Hematopoietic multipotent progenitor cell treated with erythropoietin and hydrocortisone succinate and interleukin-3 and kit ligand, for 8 days (in vitro differentiated cells): ENCODE measurements at regions not wholly inside any gene's neighbourhood (a gene's known extent, or its start where the extent isn't known, plus 50 kb on each side); places are given as distances from the start of the nearest gene placed in this dataset.

Source experiments
- DNase-seq: peaks from one replicate; pipeline ENCODE4 v3.0.0-alpha.2; 2015

DNA sequence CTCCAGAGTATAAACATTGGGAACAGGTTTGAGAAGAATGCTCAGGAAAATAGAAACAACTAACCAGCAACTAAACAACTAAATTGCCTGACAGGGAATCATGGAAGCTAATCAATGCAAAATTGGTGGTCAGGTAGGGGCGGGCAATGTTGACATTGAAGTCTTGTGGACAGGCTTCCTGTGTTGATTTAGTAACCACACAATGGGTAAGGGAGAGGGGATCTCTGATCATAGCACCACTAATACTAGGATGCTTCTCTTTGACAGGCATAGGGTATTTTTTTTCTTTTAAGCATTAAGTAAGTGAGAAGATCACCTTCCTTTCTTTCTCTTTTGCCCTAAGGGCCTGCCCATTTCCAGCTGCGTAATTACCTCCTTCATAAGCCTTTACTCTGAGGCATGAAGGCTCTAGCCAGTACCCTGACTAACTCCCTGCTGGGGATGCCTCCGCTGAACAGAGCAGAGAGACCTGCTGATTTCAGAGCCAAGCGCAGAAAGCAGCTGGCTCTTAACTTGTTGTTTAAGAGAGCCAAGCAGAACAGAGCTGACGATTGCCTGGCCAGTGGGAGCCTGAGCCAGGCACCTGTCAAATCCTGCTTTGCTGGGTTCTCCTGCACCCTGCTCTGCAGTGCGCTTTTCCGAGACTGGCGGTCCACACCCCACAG, 118.7 kb downstream of the BMP2 start:
- DNase-seq = no peak

DNA sequence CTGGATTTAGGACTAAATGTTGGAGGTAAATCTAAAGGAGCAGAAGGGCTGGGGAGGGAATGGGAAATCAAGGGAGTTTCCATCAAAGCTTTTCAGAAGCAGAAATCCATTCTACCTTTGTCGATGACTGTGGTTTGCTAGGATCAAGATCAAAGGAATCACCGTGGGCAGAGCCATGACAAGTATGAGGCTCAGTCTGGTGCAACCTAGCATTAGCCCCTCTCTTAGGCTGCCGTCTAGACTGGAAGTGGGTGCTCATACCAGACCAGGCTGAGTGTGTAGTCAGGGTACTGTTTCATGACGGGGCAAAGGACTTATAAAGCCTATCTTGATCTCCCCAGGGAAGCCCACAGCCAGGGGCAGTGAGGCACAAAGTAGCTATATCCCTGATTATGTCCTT, 120.5 kb downstream of the BMP2 start:
- no peak for DNase-seq

DNA sequence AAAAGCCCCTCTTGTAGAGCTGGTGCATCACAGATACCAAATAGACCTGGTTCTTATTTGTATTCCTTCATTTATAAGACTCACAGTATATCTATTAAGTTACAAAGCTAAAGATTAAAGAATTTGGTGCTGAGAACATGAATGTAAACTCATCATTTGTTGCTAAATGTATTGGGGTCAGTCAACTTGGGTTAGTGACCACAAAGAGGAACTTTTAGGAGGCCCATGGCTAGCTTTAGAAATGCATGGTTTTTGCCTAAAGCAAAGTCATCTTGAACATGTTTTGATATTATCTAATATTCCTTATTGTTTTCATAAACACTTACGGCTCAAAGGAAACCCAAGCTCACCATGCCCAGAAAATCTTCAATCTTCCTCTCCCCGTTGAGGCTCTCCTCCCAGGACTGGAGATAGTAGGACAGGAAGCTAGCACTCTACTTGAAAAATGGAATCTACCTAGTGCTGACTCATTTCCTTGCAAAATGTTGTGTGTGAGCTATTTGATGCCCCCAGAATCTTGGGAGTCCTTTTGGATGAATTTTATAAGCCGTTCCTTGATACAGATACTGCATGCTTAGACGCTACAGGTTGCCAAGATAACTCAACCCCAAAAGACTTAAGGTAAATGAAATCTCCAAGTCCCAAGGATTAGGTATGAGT, 121.4 kb downstream of the BMP2 start:
- DNase-seq = no peak

DNA sequence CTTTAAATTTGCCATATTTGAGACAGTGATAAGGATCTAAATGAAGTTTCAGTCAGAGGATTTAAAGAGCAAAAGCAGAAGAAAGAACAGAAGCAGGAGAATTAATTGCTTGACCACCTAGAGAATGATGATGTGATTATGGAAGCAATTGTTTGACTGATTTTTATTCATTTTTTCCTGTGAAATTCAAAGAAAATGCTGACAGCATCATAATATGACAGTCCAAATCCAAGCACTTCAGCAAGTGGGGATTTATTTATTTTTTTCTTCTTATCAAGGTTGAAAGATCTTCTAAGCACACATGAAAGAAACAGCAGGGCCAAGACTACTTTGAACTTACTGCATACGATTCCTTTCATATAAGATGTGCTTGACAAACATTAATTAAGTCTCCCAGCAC, 125.2 kb downstream of the BMP2 start:
- DNase-seq = no peak

DNA sequence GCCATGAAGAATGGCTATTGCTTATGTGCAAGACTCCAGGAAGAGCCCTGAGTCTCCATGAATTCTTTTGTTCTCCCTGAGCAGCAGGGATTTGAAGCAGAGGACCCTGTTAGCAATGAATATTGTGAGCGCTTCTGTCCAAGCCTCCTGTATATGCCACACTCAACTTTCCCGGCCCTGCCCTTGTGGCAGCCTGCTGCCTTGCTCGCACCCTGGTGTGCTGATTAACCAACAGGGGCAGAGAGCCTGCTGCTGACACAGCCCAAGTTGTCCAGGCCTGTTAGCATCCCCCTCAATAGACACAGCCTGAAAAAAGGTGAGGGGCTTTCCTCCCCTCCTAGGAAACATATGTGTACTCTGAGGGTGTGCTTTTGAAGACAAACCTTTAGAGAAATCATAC, 131.4 kb downstream of the BMP2 start:
- no peak for DNase-seq

DNA sequence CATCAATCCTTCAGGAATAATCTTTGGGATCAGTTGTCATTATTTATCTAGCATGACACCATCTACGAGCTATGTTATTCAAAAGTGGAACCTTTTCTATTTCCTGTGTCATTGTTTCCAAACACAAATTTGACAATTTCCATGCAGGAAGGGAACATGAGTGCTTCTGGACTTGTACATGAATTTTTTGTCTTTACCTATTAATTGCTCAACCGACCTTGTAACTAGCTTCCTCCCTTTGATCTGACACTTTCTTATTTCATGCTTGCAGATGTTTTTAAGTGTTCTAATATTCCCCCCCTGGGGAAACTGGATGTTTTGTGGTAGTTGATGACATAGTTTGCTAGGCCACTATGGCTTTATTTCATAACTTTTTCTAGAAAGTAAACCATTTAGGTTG, 139.4 kb downstream of the BMP2 start:
- DNase-seq = no peak

DNA sequence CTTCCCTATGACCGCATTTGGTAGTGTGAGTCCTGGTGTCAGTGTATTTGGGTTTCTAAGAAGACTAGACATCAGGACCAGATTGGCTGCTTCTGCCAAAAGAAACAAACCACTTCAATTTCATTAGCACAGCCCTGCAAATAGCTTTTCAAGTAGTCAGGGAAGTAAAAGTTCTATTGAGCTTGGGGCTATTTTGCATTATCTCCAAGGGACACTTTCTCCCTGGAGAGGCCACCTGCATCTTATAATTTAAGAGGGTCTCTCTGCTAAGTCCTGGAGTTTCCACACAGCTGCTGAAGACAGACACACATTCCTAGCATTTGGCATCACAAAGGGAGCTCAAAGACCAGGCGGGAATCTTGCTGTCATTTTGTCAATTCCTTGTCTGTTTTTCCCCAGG, 141.2 kb downstream of the BMP2 start:
- DNase-seq = no peak

DNA sequence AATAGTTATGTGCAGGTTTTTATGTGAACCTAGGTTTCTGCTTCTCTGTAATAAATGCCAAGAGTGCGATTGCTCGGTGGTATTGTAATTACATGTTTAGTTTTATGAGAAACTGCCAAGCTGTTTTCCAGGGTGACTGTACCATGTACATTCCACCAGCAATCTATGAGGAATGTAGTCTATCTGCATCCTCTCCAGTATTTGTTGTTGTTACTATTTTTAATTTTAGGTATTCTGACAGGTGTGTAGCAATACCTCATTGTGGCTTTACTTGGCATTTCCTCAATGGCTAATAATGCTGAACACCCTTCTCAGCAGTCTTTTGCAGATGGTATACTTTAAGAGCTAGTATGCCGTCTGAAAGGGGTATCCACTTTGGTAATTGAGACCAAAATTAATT, 142.1 kb downstream of the BMP2 start:
- DNase-seq = no peak

DNA sequence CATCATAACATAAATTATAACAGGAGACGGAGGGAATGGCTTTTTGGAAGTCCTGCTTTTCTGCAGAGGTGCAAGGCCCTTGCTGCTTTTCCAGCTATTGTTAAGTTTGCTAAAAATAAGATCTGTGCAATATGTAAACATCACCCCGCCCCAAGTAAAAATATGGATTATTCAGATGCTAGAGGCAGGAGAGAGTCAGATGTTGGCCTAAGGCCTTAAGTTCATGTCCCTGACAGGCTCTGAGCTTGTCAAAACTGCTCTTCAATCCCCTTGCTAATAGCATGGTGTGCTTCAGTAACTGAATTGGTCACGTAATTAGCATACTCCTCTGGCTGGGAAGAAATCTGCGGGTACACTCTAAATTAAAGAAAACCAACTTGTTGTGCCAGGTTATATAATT, 147.5 kb downstream of the BMP2 start:
- no peak for DNase-seq

DNA sequence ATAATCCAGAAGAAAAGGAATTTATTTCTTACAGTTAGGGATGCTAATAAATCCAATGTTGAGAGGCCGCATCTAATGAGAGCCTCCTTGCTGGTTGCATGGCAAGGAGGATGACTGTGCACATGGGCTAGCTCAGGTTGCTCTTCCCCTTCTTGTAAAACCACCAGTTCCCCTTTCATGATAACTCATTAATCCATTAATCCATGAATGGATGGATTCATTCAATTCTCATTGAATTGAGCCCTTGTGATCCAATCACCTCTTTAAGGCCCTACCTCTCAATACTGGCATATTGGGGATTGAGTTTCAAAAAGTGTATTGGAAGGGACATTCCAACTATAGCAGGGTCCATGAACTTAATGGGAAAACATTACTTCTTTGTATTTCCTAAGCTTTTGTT, 149.5 kb downstream of the BMP2 start:
- DNase-seq = no peak

DNA sequence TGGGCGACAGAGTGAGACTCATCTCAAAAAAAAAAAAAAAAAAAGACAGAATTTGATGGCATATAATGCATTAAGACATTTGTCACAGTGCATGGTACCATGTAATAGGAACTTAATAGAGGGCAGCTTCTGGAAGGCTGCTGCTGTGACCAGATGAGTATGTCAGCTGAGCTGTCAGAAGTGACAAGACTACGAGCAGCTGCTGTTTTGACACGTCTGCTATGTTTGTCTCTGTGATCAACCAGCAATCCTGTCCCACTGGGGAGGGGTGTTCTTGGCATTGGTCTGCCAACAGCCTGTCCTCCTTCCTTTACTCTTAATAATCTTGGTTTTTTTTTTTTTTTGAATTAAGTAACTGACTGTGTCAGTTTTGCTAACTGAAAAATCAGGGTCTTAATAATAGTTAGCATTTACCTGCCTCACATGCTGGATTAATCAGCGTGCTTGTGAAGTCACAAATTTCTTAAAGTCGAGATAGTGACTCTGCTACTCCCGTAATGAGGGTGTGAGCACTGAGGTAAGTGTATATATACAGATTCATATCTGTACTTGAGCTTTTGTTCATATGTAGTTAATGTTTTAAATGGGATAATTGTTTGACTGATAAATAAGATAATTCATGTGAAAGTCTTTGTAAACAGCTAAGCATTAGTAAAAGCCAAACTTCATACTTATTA, 152.4 kb downstream of the BMP2 start:
- DNase-seq = no peak

DNA sequence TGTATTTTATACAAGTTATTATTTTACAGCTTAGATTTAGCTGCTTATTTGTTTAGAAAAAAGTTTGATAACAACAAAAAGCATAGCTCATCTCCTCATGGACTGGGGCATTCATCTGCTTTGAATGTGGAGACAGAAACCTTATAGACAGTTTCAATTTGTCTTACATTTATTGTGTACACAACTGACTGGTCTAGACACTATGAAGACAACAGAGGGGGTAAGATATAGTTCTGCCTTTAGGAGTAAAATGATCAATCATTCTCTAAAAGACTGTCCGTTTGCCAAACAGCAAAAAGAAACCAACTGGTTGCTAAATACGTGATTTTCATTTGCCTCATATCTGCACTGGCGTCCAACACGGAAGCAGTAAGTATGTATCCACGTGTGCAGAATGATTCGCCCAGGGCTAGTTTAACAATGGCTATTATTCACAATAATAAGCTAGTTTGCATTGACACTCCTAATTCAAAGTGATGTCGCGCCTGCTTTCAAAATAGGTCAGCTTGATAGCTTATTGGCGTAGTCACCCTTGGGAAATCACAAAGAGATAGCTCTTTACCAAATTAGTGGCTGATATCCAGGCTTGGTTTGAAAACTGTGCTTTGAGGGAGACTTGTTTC, 153.6 kb downstream of the BMP2 start:
- no peak for DNase-seq

DNA sequence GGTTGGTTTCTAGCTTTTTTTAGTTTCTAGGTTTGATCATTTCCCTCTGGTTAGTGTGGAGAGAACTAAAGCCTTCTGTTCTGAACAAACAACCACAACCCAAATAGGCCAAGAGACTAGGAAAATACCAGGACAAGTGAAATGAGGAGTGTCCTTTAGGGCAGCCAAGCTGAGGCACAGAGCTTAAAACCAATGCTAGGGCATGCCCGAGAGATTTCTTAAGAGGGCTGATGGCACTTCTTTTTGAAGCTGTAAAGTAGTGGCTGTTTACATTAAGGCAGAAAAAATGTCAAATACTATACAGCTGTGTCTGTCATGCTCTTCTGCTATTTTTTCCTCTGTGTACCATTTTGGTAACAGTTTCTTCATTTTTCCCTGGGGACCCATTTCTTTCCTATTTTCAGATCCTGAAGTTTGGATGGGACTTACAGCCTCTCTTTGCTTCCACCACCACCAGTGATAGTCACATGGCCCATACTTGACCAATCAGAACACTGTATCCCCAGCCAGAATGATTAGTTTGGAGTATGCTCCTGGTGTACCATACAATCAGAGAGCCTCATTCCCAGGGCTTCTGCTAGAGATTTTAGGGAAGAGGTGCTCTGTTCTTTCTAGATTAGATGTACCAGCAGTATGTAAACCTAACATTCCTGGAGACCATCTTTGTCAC, 154.4 kb downstream of the BMP2 start:
- DNase-seq = no peak

DNA sequence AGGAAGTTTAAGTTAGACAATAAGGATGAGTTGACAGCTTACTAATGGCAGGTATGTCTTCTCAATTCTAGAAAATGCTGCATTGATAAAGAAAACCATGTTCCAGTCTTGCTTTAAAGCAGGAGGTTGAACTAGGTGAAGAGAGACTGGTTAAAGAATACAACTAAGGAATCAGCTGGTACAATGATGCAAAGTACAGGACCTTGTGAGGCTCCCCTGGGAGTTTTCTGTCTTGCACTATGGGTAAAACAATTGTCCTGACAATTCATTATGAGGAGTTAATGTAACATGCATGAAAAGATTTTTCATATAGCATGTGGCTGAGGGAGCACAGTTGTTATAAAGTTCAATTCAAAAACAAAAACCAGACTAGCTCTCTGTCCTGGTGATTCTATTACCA, 157.2 kb downstream of the BMP2 start:
- no peak for DNase-seq

DNA sequence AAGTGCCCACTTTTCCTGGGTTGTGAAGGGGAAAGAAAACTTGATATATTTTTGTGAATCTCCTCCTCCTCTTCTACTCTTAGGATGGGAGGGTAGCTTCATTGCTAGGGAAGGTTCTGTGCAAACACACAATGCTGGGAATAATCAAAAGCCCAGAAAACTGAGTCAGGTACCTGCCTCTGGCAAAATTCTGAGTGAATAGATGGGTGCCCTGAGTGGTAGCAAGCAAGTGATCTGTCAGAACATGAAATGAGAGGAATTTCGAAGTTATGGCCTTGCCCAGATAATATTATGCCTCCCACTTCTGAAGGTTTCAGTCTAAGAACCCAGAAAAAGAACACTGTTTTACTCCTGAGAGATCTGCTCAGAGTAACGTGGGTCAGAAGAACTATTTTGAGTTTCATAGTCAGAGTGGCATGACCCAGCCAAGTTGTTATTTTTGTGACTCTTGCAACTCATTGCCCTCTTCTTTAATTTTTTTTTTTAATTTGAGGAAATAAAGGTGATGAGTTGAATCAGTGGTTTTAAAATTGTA, 158.3 kb downstream of the BMP2 start:
- no peak for DNase-seq

DNA sequence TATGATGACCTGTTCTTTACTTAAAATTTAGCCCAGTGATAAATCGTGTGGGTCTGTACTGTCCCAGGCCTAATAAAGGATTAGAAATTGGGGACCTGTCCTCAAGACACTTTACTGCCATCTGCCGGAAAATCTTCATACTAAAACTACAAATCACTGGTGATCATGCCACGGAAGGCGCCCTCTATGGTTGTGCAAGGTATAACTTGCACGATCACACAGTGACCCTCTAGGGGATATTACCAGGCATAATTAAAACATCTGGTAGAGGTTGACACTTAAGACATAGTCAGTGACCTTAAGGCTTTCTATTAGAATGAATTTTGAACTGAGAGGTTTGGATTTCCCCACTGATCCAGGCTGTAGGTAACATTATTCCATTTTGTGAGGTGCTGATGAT, 172.6 kb downstream of the BMP2 start:
- peak; percentile 10 for DNase-seq

DNA sequence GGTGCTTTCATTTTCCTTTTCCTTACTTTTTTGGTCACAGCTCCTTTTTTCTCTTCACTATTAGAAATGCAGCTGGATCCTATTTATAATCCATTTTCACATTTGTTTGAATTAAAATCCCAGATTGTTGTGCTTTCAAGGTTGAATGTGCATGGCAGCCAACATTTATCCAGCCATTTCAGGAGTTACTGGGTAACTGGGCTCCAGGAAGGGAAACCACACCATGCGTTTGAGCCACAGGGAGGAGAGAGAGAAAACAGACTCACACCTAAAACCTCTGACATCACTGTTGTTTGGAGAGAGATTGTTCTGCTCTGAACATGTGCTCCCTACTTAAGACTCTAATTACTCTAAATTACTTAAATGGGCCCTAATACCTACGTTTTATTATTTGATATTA, 173.4 kb downstream of the BMP2 start:
- DNase-seq = no peak

DNA sequence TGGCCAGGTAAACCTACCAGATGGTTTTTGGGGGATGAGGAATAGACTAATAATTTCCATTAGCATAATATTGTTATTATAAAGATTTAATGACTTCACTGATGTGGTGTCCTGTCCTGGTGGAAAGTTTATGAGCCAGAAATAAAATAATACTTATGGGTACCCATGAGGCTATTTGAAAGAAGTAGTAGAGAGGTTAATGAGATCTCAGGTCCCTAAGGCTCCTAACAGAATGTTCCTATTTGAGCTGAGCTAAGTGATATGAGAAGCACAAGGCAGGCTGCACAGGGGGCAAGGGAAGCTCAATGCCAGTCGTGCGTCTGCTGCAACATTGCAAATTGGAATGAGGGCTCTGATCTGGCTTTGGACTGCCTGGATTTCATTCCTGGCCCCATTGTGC, 174.1 kb downstream of the BMP2 start:
- no peak for DNase-seq

DNA sequence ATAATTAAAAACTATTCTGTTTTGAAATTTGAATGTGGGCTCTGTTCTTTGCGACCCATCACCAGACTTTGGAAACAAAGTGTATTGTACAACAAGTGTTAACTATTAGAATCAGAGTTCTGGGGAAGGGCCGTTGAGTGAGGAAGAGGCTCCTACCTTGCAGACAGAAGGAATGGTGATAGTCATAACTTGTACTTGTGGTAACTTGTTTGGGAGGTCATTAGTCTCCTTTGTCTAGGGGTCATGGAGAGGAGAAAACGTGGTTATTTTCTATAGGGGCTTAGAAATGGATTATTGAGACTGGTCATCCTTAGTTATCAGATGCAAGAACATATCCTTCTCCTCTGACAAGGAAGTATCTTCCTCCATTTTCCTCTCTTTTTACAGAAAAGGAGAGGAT, 174.8 kb downstream of the BMP2 start:
- DNase-seq = no peak

DNA sequence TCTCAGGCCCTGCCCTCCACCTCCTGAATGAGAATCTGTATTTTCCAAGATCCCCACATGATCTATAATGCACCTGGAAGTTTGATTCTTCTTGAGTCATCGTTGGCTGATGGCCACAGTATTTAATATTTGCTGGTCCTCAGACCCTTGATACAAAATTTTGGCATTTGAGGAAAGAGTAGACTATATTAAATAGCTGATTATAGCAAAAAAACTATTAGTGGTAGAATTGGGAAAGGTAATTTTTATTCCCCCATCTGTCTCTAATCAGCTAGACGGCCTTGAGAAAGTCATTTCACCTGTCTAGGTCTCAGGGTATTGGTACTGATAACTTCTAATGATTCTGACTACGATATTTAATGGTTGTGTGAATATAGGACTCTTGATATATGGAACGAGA, 176.8 kb downstream of the BMP2 start:
- no peak for DNase-seq

DNA sequence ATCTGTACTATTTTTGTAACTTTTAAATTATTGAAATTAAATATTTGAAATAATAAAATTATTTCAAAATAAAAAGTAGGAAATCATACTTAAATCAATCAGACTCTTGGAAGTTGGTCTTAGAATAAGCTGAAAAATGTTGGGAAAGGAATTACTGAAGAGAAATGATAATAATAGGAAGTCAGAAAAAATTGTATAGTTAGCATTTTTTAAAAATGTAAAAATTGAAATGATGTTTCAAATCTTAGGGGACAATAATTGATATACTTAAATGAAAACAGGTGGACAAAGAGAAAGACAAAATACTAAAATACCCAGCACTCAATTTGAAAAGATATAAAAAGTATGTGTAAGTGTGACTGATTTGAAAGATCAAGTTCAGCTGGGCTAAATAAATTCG, 186.1 kb downstream of the BMP2 start:
- DNase-seq = no peak

DNA sequence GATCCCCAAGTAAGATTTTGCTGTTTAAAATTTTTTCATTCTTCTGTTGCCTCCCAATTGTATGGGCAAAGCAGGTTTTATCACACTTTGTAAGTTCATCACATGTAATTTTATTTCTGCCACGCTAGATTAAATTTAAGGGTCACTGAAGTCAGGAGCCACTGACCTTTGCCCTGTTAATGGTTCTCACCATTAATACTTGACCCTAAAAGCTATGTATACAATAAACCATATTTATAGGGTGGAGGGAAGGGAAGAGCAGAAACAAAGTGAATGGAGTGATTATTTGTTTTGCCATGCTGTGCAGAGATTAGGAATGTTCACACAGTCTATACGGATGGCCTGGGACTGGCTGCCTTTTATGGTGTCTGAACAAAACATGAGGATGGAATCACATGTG, 186.7 kb downstream of the BMP2 start:
- DNase-seq = no peak

DNA sequence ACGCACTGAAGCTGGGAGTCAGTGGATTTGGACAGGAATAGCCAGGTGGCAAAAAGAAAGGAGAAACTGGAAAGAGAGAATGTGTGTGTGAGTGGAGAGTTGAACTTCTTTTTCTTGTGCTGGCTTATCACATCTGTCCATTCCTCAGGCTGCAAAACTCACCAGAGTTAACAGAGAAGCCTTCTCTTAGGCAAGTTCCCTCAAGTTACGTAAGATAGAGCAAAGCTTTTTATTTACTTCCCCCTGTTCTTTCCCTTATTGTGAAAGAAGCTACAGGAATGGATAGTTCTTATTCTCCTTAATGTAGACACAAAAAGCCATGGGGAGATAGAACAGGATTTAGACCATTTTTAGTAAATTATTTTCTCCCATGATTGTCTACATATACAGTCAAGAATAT, 188.6 kb downstream of the BMP2 start:
- no peak for DNase-seq
